ENCODE measurements at regions not wholly inside any gene's neighbourhood (a gene's known extent, or its start where the extent isn't known, plus 50 kb on each side); places are given as distances from the start of the nearest gene placed in this dataset.

GRCh38 chr3:4191971-4192370 lies 111.2 kb upstream of the SETMAR start:
- Histone ChIP-seq H3F3A (replicated peaks; ENCODE audit: insufficient read depth) (no peaks in the 10 kb centered on the region), H3K4me2 (no peak overlapping the region), H3K9ac (no peak overlapping the region), H3K4me1 (ENCODE audit: control insufficient read depth in 1 of 2, insufficient read depth in 2 of 2, low read depth in 1 of 2, low read length in 1 of 2) (no peaks in the 10 kb centered on the region), H3K79me2 (ENCODE audit: insufficient read depth) (no peaks in the 10 kb centered on the region), H3K4me3 (ENCODE audit: low read depth in 2 of 2, low read length in 1 of 2) (no peak overlapping the region), H3K27ac (ENCODE audit: low read depth in 2 of 2, low read length in 1 of 2) (no peak overlapping the region), H3K27me3 (ENCODE audit: insufficient read depth) (no peaks in the 10 kb centered on the region), H3K9me2 (no peaks in the 10 kb centered on the region), H2AFZ (ENCODE audit: low read depth) (no peak overlapping the region), H4K20me1 (ENCODE audit: insufficient read depth) (no peaks in the 10 kb centered on the region), H3K36me3 (replicated peaks in 1 of 2; ENCODE audit: control insufficient read depth in 1 of 2, insufficient read depth in 2 of 2, low read length in 1 of 2) (no peaks in the 10 kb centered on the region), H3K9me3 (no peaks in the 10 kb centered on the region)
- ChIA-PET CTCF (no interaction called here), POLR2A (no interaction called here)
- DNase-seq: no peak
- TF ChIP-seq ELF1 (IDR thresholded peaks at IDR 0.05) (no peak), POLR2AphosphoS5 (IDR thresholded peaks at IDR 0.05; ENCODE audit: low read depth, low read length) (no peak), SMC3 (IDR thresholded peaks at IDR 0.05; ENCODE audit: low read depth, low read length) (no peak), REST (IDR thresholded peaks at IDR 0.05; ENCODE audit: low read depth, low read length) (no peak), CTCF (IDR thresholded peaks at IDR 0.05) (no peak), GATA2 (CRISPR knock-in tag; IDR thresholded peaks at IDR 0.05) (no peak), PBX3 (IDR thresholded peaks at IDR 0.05) (no peak)

GRCh38 chr3:4195006-4195405 lies 108.2 kb upstream of the SETMAR start:
- TF ChIP-seq USF2 (IDR thresholded peaks at IDR 0.05; ENCODE audit: borderline replicate concordance, low read depth, low read length): no peak
- TF ChIP-seq TCF12 (IDR thresholded peaks at IDR 0.05): no peak
- TF ChIP-seq SIN3A (IDR thresholded peaks at IDR 0.05; ENCODE audit: borderline replicate concordance, low read depth, low read length): no peak
- no peak for TF ChIP-seq TEAD4 (IDR thresholded peaks at IDR 0.05; ENCODE audit: borderline replicate concordance, insufficient read depth)
- no peak for TF ChIP-seq RXRA (IDR thresholded peaks at IDR 0.05; ENCODE audit: borderline replicate concordance, low read depth)
- no peak for TF ChIP-seq RFX5 (IDR thresholded peaks at IDR 0.05; ENCODE audit: low read length)
- no peak for TF ChIP-seq MEF2A (IDR thresholded peaks at IDR 0.05; ENCODE audit: borderline replicate concordance, low read depth)
- no peak for TF ChIP-seq USF1 (IDR thresholded peaks at IDR 0.05; ENCODE audit: borderline replicate concordance, low read depth)
- no peak for TF ChIP-seq TAF1 (IDR thresholded peaks at IDR 0.05; ENCODE audit: borderline replicate concordance, low read depth, low read length)
- no peak overlapping the region for H3K9ac ChIP-seq
- no peak overlapping the region for H2AFZ ChIP-seq (ENCODE audit: low read depth)
- no peak for DNase-seq
- no peaks in the 10 kb centered on the region for H3K4me1 ChIP-seq (ENCODE audit: control insufficient read depth in 1 of 2, insufficient read depth in 2 of 2, low read depth in 1 of 2, low read length in 1 of 2)
- CTCF ChIA-PET: no interaction called here
- no peaks in the 10 kb centered on the region for H3K9me2 ChIP-seq
- POLR2A ChIA-PET: no interaction called here
- H3K4me2 ChIP-seq: no peak overlapping the region
- no peaks in the 10 kb centered on the region for H3K79me2 ChIP-seq (ENCODE audit: insufficient read depth)
- H3K27ac ChIP-seq (ENCODE audit: low read depth in 2 of 2, low read length in 1 of 2): no peak overlapping the region
- no peak overlapping the region for H3K4me3 ChIP-seq (ENCODE audit: low read depth in 2 of 2, low read length in 1 of 2)
- H3K27me3 ChIP-seq (ENCODE audit: insufficient read depth): no peaks in the 10 kb centered on the region
- H4K20me1 ChIP-seq (ENCODE audit: insufficient read depth): no peaks in the 10 kb centered on the region
- no peaks in the 10 kb centered on the region for H3F3A ChIP-seq (replicated peaks; ENCODE audit: insufficient read depth)
- H3K36me3 ChIP-seq (replicated peaks in 1 of 2; ENCODE audit: control insufficient read depth in 1 of 2, insufficient read depth in 2 of 2, low read length in 1 of 2): no peaks in the 10 kb centered on the region
- no peaks in the 10 kb centered on the region for H3K9me3 ChIP-seq
